GM21825 (cell line): ENCODE measurements at regions not wholly inside any gene's neighbourhood (a gene's known extent, or its start where the extent isn't known, plus 50 kb on each side); places are given as distances from the start of the nearest gene placed in this dataset.

Experiments used
- ATAC-seq: cut with Tn5 transposase; IDR thresholded peaks from one replicate; pipeline ENCODE4 v1.9.1; 2021; ENCODE audit warnings: mild to moderate bottlenecking, moderate library complexity; ENCODE audit not compliant: unreplicated experiment

DNA sequence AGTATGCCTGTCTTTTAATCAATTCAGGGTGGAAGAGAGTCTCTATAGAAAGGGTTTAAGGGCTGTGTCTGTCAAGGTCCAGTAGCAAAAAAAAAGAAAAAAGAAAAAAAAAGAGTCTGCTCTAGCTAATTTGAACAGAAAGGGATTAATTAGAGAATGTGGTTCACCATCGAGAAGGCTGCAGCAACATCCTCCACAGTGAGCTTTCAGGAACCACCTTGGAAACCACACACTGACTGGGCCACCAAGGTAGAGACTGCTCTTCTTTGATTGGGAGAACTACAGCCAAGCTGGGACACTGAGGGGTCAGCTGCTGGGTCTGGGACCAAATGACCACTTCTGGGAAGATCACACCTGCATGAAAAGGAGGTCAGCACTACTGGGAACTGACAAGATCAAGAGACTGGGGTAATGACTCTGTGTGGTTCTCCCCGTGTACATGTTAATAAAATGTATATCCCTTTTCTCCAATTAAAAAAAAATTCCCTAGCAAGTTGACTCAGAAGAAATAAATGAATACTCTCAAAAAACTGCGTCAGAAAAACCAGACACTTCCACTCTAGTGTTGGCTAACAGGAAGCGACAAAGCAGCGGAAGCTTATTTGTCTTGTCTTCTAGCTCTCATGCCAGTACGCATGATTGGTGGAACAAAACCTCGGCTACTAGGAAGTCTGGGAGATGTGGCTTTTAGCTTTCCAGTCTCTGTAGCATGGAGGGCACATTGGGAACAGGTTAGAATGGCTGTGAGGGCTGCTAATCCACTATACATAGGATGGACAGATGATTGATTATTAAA is 60.0 kb upstream of the IVNS1ABP start:
- ATAC-seq: no peak

DNA sequence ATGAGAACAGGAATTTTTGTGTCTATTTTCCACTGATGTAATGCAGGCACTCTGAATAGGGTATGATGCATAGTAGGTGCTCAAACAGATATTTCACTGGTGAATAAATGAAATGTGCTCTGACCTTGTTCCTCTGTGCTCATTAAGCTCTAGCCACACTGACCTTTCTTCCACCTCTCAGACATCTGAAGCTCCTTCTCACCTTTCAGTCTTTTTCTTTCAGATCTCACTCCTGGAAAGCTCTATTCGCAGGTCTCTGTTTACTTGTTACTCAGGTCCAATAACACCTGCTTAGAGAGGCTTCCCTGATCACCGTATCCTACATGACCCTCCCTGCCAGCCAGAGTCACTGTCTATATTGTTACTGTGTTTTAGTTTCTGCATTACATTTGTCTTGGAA is 59.2 kb upstream of the IVNS1ABP start:
- ATAC-seq: no peak

DNA sequence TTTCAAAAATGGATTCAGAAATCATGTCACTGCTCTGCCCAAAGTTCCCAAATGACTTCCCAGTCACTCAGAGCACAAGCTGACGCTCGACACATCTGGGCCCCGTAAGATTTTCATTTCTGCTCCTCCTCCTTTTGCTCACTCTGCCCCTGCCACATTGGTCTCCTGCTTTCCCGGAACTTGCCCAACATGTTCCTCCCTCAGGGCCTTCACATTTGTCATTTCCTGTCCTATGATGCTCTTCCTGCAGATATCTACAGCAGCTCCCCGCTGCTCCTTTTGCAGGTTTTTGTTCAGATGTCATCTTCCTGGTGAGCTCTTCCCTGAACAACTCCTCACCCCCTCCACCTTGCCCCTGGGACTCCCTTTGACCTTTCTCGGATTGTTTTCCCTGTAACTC is 58.5 kb upstream of the IVNS1ABP start:
- no peak for ATAC-seq

DNA sequence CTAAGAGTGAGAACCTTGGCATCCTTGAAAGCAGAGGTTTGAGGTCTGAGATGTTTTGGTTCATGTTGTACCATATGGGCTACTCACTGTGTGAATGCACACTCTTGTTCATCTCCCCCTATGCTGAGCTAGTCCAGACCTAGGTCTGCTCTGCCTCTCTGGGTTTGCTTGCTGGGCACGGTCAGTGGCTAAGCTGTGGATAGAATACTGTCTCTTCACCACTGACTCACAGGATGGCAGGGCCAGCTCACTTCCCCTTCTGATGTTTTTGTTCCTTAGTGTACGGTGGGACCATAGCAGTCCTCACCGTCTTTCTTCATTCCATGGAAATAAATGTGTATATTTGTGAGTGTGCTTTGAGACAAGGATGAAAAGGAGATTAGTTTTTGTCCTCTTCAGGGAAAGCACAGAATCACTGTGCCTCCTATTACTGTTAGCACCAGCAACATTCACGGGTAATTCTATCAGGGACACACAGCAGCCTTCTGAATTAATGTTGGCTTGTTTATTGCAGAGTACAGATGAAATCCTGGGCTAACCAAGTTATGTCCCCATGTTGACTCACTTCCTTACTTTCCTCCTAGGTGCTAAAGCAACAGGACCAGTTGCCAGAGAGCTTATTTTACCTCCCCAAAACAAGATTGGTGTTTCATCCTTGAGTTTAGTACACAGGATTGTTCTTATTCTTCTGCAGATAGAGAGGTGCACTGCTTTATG is 56.9 kb upstream of the IVNS1ABP start:
- ATAC-seq: no peak

DNA sequence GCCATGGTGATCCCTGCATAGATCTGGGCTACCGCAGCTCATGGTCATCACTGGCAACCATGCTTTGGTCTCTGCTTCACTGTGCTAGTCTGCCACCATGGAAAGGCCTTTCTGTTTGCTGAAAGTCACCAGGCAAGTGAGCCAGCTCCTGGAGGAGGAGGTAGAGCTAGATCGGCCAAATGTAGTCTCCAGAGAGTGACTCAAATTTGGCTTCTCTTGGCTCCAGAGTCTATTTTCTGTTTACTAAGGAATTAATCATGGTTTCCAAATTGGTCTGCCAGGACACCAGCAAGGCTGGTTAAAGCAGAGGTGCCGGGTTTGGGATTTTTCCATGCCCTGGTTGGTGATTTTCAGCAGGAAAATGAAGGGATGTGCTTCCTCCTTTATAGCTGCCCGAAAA is 52.7 kb upstream of the IVNS1ABP start:
- ATAC-seq: no peak

DNA sequence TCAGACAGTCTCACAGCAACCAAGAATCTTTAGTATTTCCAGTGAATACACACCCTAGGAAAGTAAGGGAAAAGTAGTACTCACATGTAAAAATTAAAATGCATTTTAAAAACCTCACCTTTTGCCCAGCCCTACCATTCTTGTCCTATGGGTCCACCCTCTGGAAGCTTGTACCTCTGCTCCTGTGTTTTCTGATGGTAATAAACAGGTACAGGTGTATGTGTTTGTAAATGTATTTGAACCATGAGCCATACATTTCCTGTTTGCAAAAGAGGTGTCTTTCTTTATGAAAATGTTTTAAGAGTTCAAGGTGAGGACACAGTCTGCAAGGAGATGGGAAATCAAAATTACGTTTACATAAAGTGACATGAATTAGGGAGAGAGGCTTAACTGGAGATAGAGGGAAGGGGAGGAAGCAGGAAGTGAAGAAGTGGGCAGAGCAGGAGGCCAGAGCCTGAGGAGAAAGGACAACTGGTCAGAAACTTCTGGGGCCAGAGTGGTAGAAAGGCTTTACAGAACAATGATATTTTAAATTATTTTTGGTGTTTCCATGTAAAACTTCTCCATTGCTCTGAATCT is 52.0 kb upstream of the IVNS1ABP start:
- ATAC-seq: no peak

DNA sequence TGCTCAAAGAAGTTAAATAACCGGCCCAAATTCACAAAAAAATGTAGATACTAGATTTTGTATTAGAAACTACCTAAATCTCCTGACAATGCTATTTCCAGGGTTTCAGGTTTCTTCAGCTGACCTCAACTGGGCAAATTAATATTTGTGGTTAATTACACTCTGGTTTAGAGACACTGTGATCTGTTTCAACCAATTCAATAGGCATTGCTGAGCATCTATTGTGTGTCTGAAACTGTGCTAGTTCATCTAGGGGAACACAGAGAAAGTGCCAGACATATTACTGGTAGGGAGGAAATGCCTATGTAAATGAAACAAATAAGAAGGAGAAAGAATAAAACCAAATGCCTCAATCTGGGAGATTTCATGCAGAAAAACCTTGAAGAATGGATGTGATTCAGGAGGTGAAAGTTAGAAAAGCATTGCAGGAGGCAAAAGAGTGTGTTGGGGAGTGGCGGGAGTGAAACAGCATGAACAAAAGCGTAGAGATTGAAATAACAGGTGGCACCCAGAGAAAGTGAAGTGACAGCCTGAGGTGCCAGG is 51.3 kb upstream of the IVNS1ABP start:
- ATAC-seq: no peak

DNA sequence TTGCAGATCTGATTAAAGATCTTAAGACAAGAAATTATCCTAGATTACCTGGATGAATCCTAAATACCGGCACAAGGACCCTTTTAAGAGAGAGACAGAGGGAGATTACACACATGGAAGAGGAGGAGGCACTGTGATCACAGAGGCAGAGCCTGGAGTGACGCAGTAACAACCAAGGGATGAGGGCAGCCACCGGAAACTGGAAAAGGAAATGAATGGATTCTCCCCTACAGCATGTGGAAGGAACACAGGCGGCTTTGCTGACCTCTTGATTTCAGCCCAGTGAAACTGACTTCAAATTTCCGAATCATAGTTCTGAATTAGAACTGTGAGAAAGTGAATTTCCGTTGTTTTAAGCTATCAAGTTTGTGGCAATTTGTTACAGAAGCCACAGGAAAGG is 50.2 kb upstream of the IVNS1ABP start:
- no peak for ATAC-seq
